ENCODE measurements at regions not wholly inside any gene's neighbourhood (a gene's known extent, or its start where the extent isn't known, plus 50 kb on each side); places are given as distances from the start of the nearest gene placed in this dataset.

GRCh38 chr11:114914231-114915005, 236.1 kb downstream of the NXPE2 start:
- DNase-seq = no peak
- in situ Hi-C loops (cut with HindIII; ENCODE audit: low pct_ligation_motif_present, low sequenced_read_pairs) = no loop called here
- Histone ChIP-seq H3K36me3 (replicated peaks) (no peaks in the 10 kb centered on the region), H3K27ac (no peak overlapping the region), H3K27me3 (replicated peaks) (no peaks in the 10 kb centered on the region), H3K4me3 (ENCODE audit: low read depth, low read length) (no peak overlapping the region)
- TF ChIP-seq CTCF (IDR thresholded peaks at IDR 0.05; ENCODE audit: low read depth, low read length, missing control alignments) = no peak

- no peak overlapping the region for H3K27ac ChIP-seq
- H3K4me3 ChIP-seq (ENCODE audit: low read depth, low read length) = no peak overlapping the region
- no peak for DNase-seq
- in situ Hi-C loops (cut with HindIII; ENCODE audit: low pct_ligation_motif_present, low sequenced_read_pairs) = no loop called here
- no peaks in the 10 kb centered on the region for H3K36me3 ChIP-seq (replicated peaks)
- no peaks in the 10 kb centered on the region for H3K27me3 ChIP-seq (replicated peaks)
- TF ChIP-seq CTCF (IDR thresholded peaks at IDR 0.05; ENCODE audit: low read depth, low read length, missing control alignments) = no peak
Observed at GRCh38 chr11:114915871-114916805, 237.8 kb downstream of the NXPE2 start.

- TF ChIP-seq CTCF (IDR thresholded peaks at IDR 0.05; ENCODE audit: low read depth, low read length, missing control alignments) = no peak
- Histone ChIP-seq H3K4me3 (ENCODE audit: low read depth, low read length) (no peak overlapping the region), H3K27me3 (replicated peaks) (no peaks in the 10 kb centered on the region), H3K27ac (no peak overlapping the region), H3K36me3 (replicated peaks) (no peaks in the 10 kb centered on the region)
- DNase-seq = no peak
- in situ Hi-C loops (cut with HindIII; ENCODE audit: low pct_ligation_motif_present, low sequenced_read_pairs) = no loop called here
Observed at GRCh38 chr11:114918286-114918685, 240.0 kb downstream of the NXPE2 start.

GRCh38 chr11:114921697-114922096, 243.4 kb downstream of the NXPE2 start:
- TF ChIP-seq CTCF (IDR thresholded peaks at IDR 0.05; ENCODE audit: low read depth, low read length, missing control alignments) = no peak
- Histone ChIP-seq H3K36me3 (replicated peaks) (no peaks in the 10 kb centered on the region), H3K4me3 (ENCODE audit: low read depth, low read length) (no peak overlapping the region), H3K27ac (no peak overlapping the region), H3K27me3 (replicated peaks) (no peaks in the 10 kb centered on the region)
- in situ Hi-C loops (cut with HindIII; ENCODE audit: low pct_ligation_motif_present, low sequenced_read_pairs) = no loop called here
- no peak for DNase-seq

GRCh38 chr11:114924042-114924441, 245.7 kb downstream of the NXPE2 start:
- no peak for DNase-seq
- in situ Hi-C loops (cut with HindIII; ENCODE audit: low pct_ligation_motif_present, low sequenced_read_pairs) = no loop called here
- Histone ChIP-seq H3K27me3 (replicated peaks) (no peaks in the 10 kb centered on the region), H3K36me3 (replicated peaks) (no peaks in the 10 kb centered on the region), H3K27ac (no peak overlapping the region), H3K4me3 (ENCODE audit: low read depth, low read length) (no peak overlapping the region)
- TF ChIP-seq CTCF (IDR thresholded peaks at IDR 0.05; ENCODE audit: low read depth, low read length, missing control alignments) = no peak

All from brain microvascular endothelial cell (primary cell).